HEK293 (cell line): ENCODE measurements at regions not wholly inside any gene's neighbourhood (a gene's known extent, or its start where the extent isn't known, plus 50 kb on each side); places are given as distances from the start of the nearest gene placed in this dataset.

Source experiments
- CTCF ChIP-seq: fragments of 450-650 bp; formaldehyde crosslinking; IDR thresholded peaks from 2 replicates; pipeline ENCODE4 v1.5.1; 2016; ENCODE audit warnings: missing biosample characterization, missing genetic modification characterization
- ELK4 ChIP-seq: IDR thresholded peaks from 2 replicates; pipeline ENCODE4 v1.6.1; 2011; ENCODE audit warnings: mild to moderate bottlenecking, low read depth, low read length, borderline replicate concordance
- ZNF133 ChIP-seq: fragments of 450-650 bp; formaldehyde crosslinking; IDR thresholded peaks from 2 replicates; pipeline ENCODE4 v1.5.1; 2016; ENCODE audit warnings: missing biosample characterization, missing genetic modification characterization
- ZNF274 ChIP-seq, 2 experiments: fragments of 200-500 bp in 1 of 2; fragments of 450-650 bp in 1 of 2; sonication (Bioruptor generic) in 1 of 2; formaldehyde crosslinking in 1 of 2; IDR thresholded peaks; 2 replicates each; pipeline versions ENCODE4 v1.5.1 to v1.6.1; 2014 to 2016; ENCODE audit warnings: borderline replicate concordance in 1 of 2, inconsistent platforms in 1 of 2, low read length in 1 of 2, missing biosample characterization in 1 of 2, missing genetic modification characterization in 1 of 2
- ZNF391 ChIP-seq: fragments of 450-650 bp; formaldehyde crosslinking; IDR thresholded peaks from 2 replicates; pipeline ENCODE4 v1.5.1; 2016; ENCODE audit warnings: low read depth, missing biosample characterization, missing genetic modification characterization, borderline replicate concordance

DNA sequence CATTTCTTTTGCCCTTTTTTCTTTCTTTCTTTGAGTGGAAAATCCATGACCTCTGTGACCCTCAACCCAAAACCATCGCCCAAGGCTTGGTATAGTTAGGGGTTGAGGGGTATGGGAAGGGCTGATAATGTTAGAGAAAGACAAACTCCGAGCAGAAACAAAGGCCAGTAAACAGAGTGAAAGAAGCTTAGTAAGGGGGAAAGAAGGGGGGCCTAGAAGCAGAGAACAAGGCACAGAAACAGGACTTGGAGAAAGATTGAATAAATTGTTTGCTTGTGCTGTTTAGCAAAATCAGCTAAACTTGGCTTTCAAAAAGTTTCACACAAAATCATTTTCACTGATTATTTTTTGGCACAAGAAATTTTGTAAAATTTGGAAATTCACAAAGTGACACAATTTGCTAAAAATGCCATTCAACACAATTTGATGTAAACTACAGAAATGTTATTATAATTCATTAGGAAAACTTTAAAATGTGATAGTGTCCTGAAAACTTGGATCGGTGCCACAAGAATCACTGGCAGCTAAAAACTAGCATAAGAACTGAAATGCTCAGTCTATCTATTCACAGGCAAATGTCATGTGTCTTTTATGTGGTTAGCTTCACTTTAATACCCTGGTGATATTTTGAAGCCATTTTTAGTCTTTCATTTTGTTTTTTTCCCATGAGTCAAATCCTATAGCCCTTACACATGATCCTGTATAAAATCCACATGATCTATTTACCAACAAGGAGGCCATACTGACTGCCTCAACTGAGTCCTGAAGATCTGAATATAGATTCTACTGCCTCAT, 276.4 kb downstream of the NR2F1-AS1 start:
- TF ChIP-seq CTCF (tag by site-specific recombination) (no peak), ZNF391 (tag by site-specific recombination) (no peak), ZNF133 (tag by site-specific recombination) (no peak), ELK4 (no peak), ZNF274 (IDR thresholded peaks at IDR 0.05; ENCODE audit: low read length) (no peak), ZNF274 (tag by site-specific recombination; IDR thresholded peaks at IDR 0.05; ENCODE audit: borderline replicate concordance) (no peak)
